Liver (tissue), 8 donors: ENCODE measurements at regions not wholly inside any gene's neighbourhood (a gene's known extent, or its start where the extent isn't known, plus 50 kb on each side); places are given as distances from the start of the nearest gene placed in this dataset.

ENCODE experiments used
- DNase-seq: peaks from one replicate; pipeline ENCODE4 v3.0.0-alpha.2; 2017; ENCODE audit warnings: low spot score
- H3K27ac ChIP-seq, 2 donors: one replicate each; pipeline ENCODE4 v1.7.0; 2013; ENCODE audit warnings: inconsistent platforms in 2 of 2, low read length in 2 of 2, control low read depth in 1 of 2, low read depth in 1 of 2, mild to moderate bottlenecking in 1 of 2
- H3K27me3 ChIP-seq, 4 donors: one replicate each; pipeline versions ENCODE4 v1.6.1 to v1.7.0; 2013; ENCODE audit warnings: low read length in 3 of 4, inconsistent platforms in 1 of 4, mild to moderate bottlenecking in 1 of 4, moderate library complexity in 1 of 4; ENCODE audit not compliant: control insufficient read depth in 4 of 4, insufficient read depth in 4 of 4
- H3K36me3 ChIP-seq, 4 donors: one replicate each; pipeline versions ENCODE4 v1.6.1 to v1.7.0; 2013; ENCODE audit warnings: low read length in 3 of 4, mild to moderate bottlenecking in 3 of 4, low read depth in 1 of 4, moderate library complexity in 1 of 4; ENCODE audit not compliant: control insufficient read depth in 4 of 4, insufficient read depth in 3 of 4
- H3K4me1 ChIP-seq, 4 donors: one replicate each; pipeline versions ENCODE4 v1.6.1 to v1.7.0; 2013; ENCODE audit warnings: low read length in 3 of 4, mild to moderate bottlenecking in 3 of 4, moderate library complexity in 1 of 4; ENCODE audit not compliant: control insufficient read depth in 4 of 4, insufficient read depth in 4 of 4
- H3K4me3 ChIP-seq, 3 donors: one replicate each; pipeline versions ENCODE4 v1.6.1 to v1.7.0; 2013; ENCODE audit warnings: low read length in 3 of 3, control low read depth in 1 of 3, low read depth in 1 of 3, mild to moderate bottlenecking in 1 of 3
- H3K9ac ChIP-seq, 2 donors: one replicate each; pipeline ENCODE4 v1.7.0; 2013; ENCODE audit warnings: low read length in 2 of 2, mild to moderate bottlenecking in 2 of 2, moderate library complexity in 2 of 2, control low read depth in 1 of 2, low read depth in 1 of 2
- H3K9me3 ChIP-seq, 4 donors: one replicate each; pipeline versions ENCODE4 v1.6.1 to v1.7.0; 2013; ENCODE audit warnings: low read length in 3 of 4; ENCODE audit not compliant: control insufficient read depth in 4 of 4
- ATF3 ChIP-seq: IDR thresholded peaks from 2 replicates; pipeline ENCODE4 v1.6.1; 2016; ENCODE audit warnings: antibody characterized with exemption
- CTCF ChIP-seq: fragments of 150-350 bp; IDR thresholded peaks from 2 replicates; pipeline ENCODE4 v1.5.1; 2017; ENCODE audit warnings: improper control_type of control experiment, low read depth, low read length; ENCODE audit not compliant: missing input control
- EGR1 ChIP-seq, 2 donors: IDR thresholded peaks; 2 replicates each; pipeline ENCODE4 v1.6.1; 2016 to 2018; ENCODE audit warnings: antibody characterized with exemption in 2 of 2, low read depth in 2 of 2
- FOXA1 ChIP-seq: IDR thresholded peaks from 2 replicates; pipeline ENCODE4 v1.6.1; 2016; ENCODE audit warnings: antibody characterized with exemption
- FOXA2 ChIP-seq: IDR thresholded peaks from 2 replicates; pipeline ENCODE4 v1.6.1; 2016; ENCODE audit warnings: antibody characterized with exemption
- GABPA ChIP-seq, 2 donors: IDR thresholded peaks in 1 of 2; conservative IDR thresholded peaks in 1 of 2; 2 replicates each; pipeline ENCODE4 v1.6.1; 2016; ENCODE audit warnings: antibody characterized with exemption in 2 of 2, mild to moderate bottlenecking in 1 of 2, moderate library complexity in 1 of 2
- HNF4A ChIP-seq, 2 donors: conservative IDR thresholded peaks; 2 replicates each; pipeline ENCODE4 v1.6.1; 2016; ENCODE audit warnings: antibody characterized with exemption in 2 of 2, mild to moderate bottlenecking in 2 of 2
- HNF4G ChIP-seq: IDR thresholded peaks from 2 replicates; pipeline ENCODE4 v1.6.1; 2016; ENCODE audit warnings: antibody characterized with exemption
- JUND ChIP-seq, 2 donors: IDR thresholded peaks; 2 replicates each; pipeline ENCODE4 v1.6.1; 2016; ENCODE audit warnings: antibody characterized with exemption in 2 of 2
- MAX ChIP-seq: IDR thresholded peaks from 2 replicates; pipeline ENCODE4 v1.6.1; 2016; ENCODE audit warnings: antibody characterized with exemption
- NR2F2 ChIP-seq: IDR thresholded peaks from 2 replicates; pipeline ENCODE4 v1.6.1; 2016; ENCODE audit warnings: antibody characterized with exemption
- REST ChIP-seq: IDR thresholded peaks from 2 replicates; pipeline ENCODE4 v1.6.1; 2016; ENCODE audit warnings: antibody characterized with exemption, mild to moderate bottlenecking
- RXRA ChIP-seq, 2 donors: IDR thresholded peaks; 2 replicates each; pipeline ENCODE4 v1.6.1; 2017 to 2018; ENCODE audit warnings: antibody characterized with exemption in 2 of 2, mild to moderate bottlenecking in 1 of 2
- SP1 ChIP-seq: IDR thresholded peaks from 2 replicates; pipeline ENCODE4 v1.6.1; 2018; ENCODE audit warnings: antibody characterized with exemption, mild to moderate bottlenecking
- TAF1 ChIP-seq: conservative IDR thresholded peaks from 2 replicates; pipeline ENCODE4 v1.6.1; 2016; ENCODE audit warnings: antibody characterized with exemption, mild to moderate bottlenecking
- YY1 ChIP-seq: IDR thresholded peaks from 2 replicates; pipeline ENCODE4 v1.6.1; 2016; ENCODE audit warnings: antibody characterized with exemption, mild to moderate bottlenecking
- ZBTB33 ChIP-seq: IDR thresholded peaks from 2 replicates; pipeline ENCODE4 v1.6.1; 2016; ENCODE audit warnings: antibody characterized with exemption
- WGBS: extraction: QIAGEN DNeasy Blood & Tissue Kit; methylation state at CpG from one replicate; pipeline ENCODE4 v1.1.7; 2013; 5-methylcytosine and 5-hydroxymethylcytosine counted together
- donor health status: healthy.
- donor health status: healthy.
- donor health status: healthy.
- donor health status: healthy.
- donor health status: healthy.

GRCh38 chr10:78321000-78321399 is 287.3 kb downstream of the RPS24 start:
- Histone ChIP-seq H3K27me3 (no peaks in the 10 kb centered on the region), H3K9ac (no peak overlapping the region), H3K4me3 (no peak overlapping the region), H3K27ac (no peak overlapping the region), H3K9me3 (peaks cover 0 to 3% (median 0%) of the 10 kb centered on the region in 4 donors), H3K4me1 (no peaks in the 10 kb centered on the region), H3K36me3 (no peaks in the 10 kb centered on the region)
- 81% methylated on average over 2 of the region's 2 CpGs for WGBS
- TF ChIP-seq FOXA2 (no peak), TAF1 (no peak), CTCF (no peak), ZBTB33 (no peak), MAX (no peak), SP1 (no peak), HNF4G (no peak), RXRA (IDR thresholded peaks at IDR 0.05) (no peak), NR2F2 (no peak), GABPA (IDR thresholded peaks at IDR 0.05 in 1 of 2, conservative IDR thresholded peaks at IDR 0.05 in 1 of 2) (no peak), YY1 (no peak), FOXA1 (no peak), HNF4A (conservative IDR thresholded peaks at IDR 0.05) (no peak), JUND (IDR thresholded peaks at IDR 0.05) (no peak), REST (no peak), EGR1 (IDR thresholded peaks at IDR 0.05; ENCODE audit: low read depth in 2 of 2) (no peak), ATF3 (no peak)
- no peak for DNase-seq

- Histone ChIP-seq H3K4me3 (no peak overlapping the region), H3K4me1 (no peaks in the 10 kb centered on the region), H3K36me3 (no peaks in the 10 kb centered on the region), H3K9me3 (peaks cover 0 to 8% (median 1%) of the 10 kb centered on the region in 4 donors), H3K9ac (no peak overlapping the region), H3K27ac (no peak overlapping the region), H3K27me3 (no peaks in the 10 kb centered on the region)
- peak; percentile 2 for DNase-seq
- 85% methylated on average over 4 of the region's 4 CpGs for WGBS
- TF ChIP-seq MAX (no peak), RXRA (IDR thresholded peaks at IDR 0.05) (no peak), GABPA (IDR thresholded peaks at IDR 0.05 in 1 of 2, conservative IDR thresholded peaks at IDR 0.05 in 1 of 2) (no peak), SP1 (no peak), NR2F2 (no peak), REST (no peak), EGR1 (IDR thresholded peaks at IDR 0.05; ENCODE audit: low read depth in 2 of 2) (no peak), ATF3 (no peak), HNF4A (conservative IDR thresholded peaks at IDR 0.05) (no peak), CTCF (no peak)
These were observed 287.8 kb downstream of the RPS24 start for GRCh38 chr10:78321500-78321899.
